ENCODE measurements at regions not wholly inside any gene's neighbourhood (a gene's known extent, or its start where the extent isn't known, plus 50 kb on each side); places are given as distances from the start of the nearest gene placed in this dataset.

DNA sequence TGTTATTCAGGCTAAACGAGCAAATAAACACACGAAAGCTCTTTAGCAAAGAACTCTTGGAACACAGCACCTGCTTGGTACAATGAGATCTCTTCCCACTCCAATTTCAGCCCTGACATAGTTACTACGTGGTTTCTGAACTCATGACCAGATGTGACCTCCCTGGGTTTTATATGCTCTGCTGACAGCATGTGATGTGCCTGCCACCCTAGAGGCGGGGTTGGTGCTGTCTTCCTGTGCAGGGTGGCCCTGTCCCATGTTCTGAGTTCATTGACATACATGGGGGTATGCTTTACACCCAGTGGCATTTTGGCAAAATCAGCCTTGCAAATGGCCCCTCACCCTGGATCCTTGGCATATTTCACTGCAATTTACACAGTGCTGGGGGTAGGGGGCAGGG is 475.3 kb upstream of the ZFHX3 start:
- TF ChIP-seq, protein P1, sequence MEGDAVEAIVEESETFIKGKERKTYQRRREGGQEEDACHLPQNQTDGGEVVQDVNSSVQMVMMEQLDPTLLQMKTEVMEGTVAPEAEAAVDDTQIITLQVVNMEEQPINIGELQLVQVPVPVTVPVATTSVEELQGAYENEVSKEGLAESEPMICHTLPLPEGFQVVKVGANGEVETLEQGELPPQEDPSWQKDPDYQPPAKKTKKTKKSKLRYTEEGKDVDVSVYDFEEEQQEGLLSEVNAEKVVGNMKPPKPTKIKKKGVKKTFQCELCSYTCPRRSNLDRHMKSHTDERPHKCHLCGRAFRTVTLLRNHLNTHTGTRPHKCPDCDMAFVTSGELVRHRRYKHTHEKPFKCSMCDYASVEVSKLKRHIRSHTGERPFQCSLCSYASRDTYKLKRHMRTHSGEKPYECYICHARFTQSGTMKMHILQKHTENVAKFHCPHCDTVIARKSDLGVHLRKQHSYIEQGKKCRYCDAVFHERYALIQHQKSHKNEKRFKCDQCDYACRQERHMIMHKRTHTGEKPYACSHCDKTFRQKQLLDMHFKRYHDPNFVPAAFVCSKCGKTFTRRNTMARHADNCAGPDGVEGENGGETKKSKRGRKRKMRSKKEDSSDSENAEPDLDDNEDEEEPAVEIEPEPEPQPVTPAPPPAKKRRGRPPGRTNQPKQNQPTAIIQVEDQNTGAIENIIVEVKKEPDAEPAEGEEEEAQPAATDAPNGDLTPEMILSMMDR (IDR thresholded peaks at IDR 0.05): no peak
- TF ChIP-seq POLR2A (IDR thresholded peaks at IDR 0.05): no peak
- TF ChIP-seq EP300 (IDR thresholded peaks at IDR 0.05): no peak
- no peak for TF ChIP-seq POLR2AphosphoS5 (IDR thresholded peaks at IDR 0.05)

Measured in suprapubic skin (tissue), 4 donors.